GM19467 (cell line): ENCODE measurements at regions not wholly inside any gene's neighbourhood (a gene's known extent, or its start where the extent isn't known, plus 50 kb on each side); places are given as distances from the start of the nearest gene placed in this dataset.
"Not testable (repeated sequence)": the region's sequence is repeated elsewhere in the genome, so short reads cannot be mapped to it uniquely, and the experiment has no call there.

Source experiments
- ATAC-seq: cut with Tn5 transposase; IDR thresholded peaks from one replicate; pipeline ENCODE4 v1.9.1; 2021; ENCODE audit warnings: mild to moderate bottlenecking, moderate library complexity; ENCODE audit not compliant: unreplicated experiment

DNA sequence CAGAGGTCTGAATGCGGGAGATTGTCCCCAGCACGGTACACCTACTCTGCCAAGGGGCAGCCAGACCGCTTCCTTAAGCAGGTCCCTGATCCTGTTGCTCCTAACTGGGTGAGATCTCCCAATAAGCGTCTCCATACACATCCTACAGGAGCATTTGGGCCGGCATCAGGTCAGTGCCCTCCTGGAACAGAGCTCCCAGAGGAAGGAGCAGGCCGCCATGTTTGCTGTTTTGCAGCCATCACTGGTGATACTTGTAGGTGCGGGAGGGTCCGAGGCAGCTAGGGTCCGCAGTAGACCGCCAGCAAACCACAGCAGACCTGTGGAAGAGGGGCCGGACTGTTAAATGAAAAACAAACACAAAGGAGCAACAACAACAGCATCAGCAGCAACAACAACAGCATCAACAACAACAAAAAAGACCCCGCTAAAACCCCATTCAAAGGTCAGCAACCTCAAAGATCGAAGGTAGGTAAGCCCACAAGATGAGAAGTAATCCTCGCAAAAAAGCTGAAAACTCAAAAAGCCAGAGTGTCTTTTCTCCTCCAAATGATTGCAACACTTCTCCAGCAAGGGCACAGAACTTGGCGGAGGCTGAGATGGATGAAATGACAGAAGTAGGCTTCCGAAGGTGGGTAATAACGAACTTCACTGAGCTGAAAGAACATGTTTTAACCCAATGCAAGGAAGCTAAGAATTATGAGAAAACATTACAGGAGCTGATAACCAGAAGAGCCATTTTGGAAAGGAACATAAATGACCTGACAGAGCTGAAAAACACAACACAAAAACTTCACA lies 79.0 kb upstream of the CDH7 start:
- no peak for ATAC-seq

DNA sequence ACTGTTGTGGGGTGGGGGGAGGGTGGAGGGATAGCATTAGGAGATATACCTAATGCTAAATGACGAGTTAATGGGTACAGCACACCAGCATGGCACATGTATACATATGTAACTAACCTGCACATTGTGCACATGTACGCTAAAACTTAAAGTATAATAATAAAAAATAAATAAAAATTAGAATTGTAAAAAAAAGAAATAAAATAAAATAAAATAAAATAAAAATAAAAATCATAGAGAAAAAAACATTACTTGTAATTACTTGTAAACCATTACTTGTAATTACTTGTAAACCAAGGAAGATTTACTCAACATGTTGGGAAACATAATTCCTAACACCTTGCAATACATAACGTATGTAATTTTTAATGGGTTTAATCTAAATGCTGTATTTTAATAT lies 80.7 kb upstream of the CDH7 start:
- not testable (repeated sequence) for ATAC-seq

DNA sequence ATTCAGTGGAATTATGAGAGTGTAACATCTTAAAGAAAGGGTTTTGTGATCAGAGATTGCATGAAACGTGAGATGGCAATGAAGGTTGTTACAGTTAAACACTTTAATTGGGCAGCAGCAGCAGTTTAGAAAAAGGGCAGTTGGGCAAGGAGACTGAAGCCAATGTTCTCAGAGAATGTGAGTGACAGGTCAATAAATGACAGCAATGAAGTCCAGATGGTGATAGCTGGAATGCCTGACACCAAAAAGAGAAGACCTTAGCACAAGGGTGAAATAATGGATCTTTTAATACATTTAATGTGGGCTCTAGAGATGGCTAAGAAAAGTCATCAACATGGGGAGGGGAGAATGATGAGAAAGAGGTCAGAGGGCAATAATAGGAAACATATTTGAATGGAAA lies 89.4 kb upstream of the CDH7 start:
- no peak for ATAC-seq

DNA sequence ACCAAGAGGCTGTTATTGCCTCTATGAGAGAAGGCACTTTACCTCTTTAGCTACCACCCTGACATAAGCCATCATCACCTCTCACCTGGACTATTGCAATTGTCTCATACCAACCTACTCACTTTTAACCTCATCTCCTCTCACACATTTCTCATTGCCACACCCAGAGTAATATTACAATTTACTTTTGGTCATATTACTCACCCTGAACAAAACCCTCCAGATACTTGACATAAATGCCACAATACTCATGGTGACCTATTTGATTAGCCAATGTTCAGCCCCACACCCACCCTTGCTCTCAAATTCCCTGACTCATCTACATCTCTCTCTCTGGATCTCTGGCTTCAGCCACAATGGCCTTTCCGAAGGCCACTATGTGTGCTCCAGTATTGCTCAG lies 90.9 kb upstream of the CDH7 start:
- ATAC-seq = no peak

DNA sequence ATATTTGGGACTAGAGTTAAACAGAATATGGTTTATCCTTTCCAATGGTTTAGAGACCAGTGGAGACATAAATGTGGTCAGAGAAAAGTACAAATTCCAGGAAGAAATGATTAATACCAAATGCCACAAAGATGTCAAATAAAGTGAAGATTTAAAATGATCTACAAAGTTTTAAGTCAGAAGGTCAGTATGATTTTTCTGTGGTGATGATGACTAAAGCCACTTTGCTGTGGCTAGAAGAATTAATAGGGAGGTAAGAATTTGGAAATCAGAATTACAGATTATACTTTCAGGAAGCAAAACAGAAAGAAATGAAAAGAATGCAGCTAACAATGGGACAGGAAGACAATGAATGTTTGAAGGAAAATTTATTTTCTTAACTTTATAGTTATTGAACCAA lies 91.5 kb upstream of the CDH7 start:
- no peak for ATAC-seq

DNA sequence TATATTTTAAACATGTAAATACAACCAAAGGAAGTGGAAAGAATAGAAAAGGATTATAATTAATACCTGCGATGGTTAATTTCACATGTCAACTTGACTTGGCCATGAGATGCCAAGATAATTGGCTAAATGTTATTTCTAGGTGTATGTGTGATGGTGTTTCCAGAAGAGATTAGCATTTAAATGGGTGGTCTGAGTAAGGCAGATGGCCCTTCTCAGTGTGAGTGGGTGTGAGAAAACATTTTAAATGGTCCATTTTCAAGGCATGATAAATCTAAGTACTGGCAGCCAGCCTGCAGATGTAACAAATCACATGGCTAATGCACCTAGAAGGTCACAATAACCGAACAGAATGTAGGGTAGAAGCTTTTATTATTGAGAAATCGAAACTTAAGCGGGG lies 99.6 kb upstream of the CDH7 start:
- no peak for ATAC-seq

DNA sequence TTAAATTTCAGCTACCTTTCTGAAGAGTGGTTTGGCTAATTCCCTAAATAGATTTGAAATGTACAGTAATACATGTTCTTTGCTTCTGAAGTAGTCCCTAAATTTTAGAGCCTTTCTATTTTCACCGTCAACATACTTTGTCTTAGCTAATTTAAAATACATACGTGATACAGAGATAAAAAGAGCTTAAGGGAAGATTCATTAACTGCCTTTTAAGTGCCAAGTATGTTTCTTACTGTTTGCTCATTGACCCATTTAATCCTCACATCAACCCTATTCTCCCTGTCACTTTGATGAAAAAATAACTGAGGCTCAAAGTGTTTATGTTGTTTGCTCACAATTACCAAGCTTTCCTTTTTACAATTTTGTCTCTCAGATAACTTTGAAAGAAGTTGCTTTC lies 118.6 kb upstream of the CDH7 start:
- no peak for ATAC-seq

DNA sequence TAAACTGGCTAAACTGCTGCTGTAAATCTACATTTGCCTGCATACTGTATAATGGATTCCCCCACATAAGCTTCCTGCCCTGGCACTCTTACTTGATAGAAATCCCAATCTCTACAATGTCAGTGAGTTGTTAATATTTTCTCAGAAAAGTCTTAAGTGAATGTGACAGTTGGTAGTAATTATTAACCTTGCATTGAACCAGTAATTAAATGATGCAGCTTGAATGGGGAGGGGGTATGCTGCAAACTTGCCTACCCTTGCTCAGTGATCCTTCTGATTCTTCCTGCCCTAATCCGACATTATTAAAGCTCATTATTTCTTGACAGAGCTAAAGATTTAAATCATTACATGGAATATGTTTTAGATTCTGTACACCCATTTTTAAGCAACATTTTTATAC lies 119.0 kb upstream of the CDH7 start:
- ATAC-seq = no peak

DNA sequence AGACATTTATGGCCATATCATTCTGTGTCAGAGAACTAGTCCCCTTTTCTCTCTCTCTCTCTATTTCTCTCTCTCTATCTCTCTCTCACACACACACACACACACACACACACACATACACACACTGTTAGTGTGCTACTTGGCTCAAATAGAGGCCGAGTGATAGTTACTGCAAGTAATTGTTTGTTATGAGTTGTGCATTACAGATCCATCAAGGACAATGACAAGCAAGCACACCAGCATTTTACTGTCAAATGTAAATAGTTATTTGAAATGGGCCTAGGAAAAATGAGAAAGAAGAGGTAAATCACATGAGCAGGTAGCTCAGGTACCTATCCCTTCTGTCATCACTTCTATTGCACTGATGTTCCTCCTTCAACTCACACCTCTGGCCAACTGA lies 122.4 kb upstream of the CDH7 start:
- no peak for ATAC-seq

DNA sequence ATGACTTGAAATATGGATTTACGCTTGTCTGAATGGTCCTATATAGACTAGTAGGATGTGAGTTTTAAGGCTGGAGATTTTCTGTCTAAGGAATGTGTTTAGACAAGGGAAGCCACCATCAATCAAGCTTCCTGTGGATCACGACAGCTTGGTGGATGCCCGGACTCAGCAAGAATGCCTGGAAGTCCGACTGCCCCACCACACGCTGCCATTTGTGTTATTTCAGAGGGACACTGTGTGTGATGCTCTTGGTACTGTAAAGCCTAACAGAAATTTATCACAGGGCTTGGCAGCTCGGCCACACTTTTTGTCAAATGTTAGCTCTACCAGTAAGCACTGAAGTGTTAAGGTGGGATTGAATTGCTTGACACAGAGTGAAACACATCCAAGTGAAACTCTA lies 127.1 kb upstream of the CDH7 start:
- no peak for ATAC-seq

DNA sequence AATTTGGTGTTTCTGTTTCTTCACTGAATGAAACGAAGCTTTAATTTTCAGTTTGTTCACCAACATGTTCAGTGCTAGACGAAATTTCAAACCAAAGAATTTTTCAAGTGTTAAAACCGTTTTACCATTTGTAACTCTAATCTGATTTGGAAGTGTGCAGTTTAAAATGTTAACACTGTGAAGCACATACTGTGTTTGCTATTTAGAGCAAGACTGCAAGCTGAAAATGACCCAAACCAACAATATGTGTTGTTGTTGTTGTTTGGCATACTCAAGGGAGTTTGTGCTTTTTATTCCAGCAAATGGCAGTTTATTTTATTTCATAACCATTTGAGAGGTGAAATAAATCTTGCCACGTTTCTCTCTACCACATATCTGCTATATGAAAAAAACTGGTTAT lies 128.4 kb upstream of the CDH7 start:
- no peak for ATAC-seq

DNA sequence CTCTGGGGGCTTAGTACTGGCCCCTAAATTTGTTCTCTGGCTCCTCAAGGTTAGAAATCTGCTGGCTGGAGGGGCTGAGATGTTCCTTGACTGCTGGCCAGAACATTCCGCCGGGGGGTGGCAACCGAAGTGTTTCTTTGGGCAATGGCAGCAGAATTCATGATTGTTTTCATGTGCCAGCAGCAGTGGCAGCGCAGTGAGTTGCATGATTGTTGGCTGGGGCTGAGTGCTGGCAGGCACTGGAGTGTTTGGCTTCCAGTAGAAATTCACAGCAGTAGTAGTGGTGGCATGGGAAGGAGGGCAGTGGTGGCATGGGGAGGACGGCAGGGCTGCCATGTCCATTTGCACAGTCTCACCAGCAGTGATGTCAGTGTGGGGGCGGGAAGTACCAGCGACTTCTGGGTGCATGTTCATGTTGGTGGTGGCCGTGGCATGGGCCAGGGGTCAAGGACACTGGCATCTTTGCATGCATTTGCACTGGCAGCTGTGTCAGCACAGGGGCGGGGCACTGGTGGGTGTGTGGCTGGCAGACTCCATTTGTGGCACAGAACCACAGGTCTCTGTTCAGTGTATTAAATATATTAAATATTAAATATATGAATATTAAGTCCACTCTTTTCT lies 130.6 kb upstream of the CDH7 start:
- ATAC-seq = no peak

DNA sequence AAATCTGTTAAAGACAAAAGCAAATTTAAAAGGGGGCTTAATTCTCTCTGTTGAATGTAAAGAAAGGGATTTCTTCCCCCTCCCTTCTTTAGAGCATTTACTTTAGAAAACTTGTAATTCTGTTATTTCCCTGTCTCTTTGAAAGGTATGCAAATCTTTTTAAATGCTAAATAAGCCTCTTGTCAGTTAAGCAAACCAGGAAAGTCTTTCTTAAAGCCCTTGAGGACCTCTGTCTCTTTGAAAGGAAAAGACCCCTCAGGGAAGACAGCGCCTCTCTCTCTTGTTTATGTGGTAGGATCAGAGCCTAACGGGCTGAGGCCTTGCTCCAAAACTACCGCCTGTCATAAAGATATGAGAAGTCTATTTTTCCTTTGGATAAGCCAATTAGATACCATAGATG lies 139.9 kb upstream of the CDH7 start:
- no peak for ATAC-seq

DNA sequence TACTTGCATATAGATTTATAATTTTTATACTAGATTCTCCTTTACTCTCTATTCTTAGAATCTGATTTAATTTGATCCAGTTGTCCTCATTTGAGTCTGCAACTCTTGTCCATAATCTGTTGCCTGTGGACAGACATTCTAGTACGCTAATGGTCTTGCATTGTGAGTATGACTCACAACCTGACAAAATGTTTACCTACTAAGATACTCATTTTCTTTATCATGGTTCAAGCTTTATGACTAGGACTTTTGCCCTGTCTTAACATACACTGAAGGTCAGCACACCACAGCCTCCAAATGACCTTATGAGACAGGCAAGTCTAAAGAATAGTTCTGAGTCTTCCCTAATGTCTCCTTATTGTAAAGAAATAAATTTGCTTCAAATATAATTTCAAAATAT lies 142.3 kb upstream of the CDH7 start:
- ATAC-seq = no peak

DNA sequence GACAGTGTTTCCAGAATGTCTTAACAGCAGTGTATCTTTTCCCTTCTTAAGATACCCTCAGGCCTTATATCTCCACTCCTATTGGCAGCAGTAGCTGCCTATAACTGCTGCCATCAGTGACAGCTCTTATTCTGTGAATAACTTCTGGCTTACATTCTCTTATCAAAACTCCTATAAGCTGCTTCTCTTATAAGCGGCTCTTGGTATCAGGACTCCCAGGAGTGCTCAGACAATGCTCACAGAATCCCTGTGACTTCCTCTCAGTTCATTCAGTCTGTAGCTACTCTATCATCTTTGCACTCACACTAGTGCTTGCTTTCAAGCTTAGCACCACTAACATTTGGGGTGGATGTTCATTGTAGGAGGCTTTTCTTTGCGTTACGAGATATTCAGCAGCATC lies 143.7 kb upstream of the CDH7 start:
- no peak for ATAC-seq

DNA sequence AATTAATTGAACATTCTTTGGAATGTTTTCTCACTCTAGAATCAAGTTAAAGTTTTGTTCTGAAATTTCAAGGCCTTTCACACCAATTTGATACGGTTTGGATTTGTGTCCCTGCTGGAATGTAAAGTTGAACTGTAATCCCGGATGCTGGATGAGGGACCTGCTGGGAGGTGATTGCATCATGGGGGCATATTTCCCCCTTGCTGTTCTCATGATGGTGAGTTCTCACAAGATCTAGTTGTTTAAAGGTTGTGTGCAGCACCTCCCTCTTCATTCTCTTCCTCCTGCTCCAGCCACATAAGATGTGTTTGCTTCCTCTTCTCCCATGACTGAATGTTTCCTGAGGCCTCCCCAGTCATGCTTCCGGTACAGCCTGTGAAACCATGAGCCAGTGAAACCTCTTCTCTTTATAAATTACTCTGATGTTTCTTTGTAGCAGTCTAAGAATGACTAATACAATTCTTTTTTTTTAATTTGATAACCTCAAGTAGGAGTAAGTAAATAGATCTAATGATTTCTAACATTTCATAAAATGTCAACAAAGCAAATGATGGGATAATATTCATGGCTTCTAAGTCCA lies 144.2 kb upstream of the CDH7 start:
- no peak for ATAC-seq

DNA sequence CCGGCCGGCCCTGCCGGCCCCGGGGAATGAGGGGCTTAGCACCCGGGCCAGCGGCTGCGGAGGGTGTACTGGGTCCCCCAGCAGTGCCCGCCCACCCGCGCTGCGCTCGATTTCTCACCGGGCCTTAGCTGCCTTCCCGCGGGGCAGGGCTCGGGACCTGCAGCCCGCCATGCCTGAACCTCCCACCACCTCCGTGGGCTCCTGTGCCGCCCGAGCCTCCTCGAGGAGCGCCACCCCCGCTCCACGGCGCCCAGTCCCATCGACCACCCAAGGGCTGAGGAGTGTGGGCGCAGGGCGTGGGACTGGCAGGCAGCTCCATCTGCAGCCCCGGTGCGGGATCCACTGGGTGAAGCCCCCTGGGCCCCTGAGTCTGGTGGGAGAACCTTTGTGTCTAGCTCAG lies 145.5 kb upstream of the CDH7 start:
- not testable (repeated sequence) for ATAC-seq

DNA sequence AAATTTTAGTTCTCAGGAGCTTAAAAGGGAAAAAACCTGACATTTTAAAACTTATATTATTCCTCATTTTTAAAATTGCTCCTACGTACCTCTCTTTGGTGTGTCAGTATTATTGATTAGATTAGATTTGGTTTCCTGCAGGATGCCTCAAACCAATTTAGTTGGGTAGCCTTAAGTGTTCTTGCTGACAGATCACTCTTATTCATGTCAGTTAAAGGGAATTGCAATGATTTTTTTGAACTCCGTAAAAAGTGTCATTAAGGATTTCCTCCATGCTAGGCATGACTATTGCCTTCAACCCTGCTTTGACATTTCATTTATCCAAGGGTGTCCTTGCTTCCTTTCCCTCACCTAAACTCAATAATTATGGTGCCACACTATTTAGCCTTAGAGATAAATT lies 149.0 kb upstream of the CDH7 start:
- no peak for ATAC-seq

DNA sequence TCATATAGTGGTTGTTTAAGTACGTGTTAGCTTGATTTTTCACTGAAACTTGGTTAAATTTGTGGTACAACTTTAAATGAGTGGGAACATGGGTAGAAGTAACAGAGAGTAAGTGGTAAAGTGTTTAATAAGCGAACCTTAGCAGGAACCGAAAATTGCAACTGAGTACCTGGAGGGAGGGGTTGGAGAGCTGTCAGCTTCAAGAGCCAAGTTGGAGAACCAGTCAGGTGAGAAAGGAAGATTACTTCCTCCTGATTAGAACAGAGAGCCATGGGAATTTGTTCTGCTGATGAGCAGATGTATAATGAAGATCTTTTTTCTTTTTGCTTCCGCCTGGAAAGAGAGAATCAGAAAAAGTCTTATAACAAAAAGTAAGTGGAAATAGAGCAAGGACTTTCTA lies 158.4 kb upstream of the CDH7 start:
- ATAC-seq = no peak

DNA sequence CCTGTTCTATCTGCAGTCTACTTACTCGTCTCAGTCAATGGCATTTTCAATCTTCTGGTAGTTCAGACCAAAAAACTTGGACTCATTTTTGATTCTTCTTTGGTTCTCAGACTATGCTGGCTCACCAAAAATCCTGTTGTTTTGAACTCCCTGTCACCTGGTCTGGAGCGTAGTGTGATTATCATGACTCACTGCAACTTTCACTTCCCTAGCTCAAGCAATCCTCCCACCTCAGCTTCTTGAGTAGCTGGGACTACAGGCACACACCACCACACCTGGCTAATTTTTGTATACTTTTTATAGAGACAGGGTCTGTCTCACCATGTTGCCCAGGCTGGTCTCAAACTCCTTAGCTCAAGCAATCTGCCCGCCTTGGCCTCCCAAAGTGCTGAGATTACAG lies 163.3 kb upstream of the CDH7 start:
- no peak for ATAC-seq

DNA sequence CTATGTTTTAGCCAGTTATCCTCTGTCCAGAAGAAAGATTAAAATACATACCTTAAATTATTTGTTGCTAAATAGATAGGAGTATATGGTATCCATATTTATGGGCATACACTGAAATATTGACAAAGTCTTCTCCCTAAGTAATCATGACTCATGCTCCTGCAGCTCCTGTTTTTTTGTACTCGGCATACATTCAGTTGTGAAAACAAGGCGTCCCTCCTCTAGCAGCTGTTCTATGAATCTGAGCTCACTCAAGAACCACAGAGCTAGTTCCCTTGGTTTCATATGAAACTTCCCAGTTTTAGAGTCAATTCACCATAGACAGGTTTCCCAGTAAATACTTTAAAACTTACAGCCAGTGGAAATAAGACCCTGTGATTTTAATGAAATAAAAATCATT lies 168.7 kb upstream of the CDH7 start:
- ATAC-seq = not testable (repeated sequence)

DNA sequence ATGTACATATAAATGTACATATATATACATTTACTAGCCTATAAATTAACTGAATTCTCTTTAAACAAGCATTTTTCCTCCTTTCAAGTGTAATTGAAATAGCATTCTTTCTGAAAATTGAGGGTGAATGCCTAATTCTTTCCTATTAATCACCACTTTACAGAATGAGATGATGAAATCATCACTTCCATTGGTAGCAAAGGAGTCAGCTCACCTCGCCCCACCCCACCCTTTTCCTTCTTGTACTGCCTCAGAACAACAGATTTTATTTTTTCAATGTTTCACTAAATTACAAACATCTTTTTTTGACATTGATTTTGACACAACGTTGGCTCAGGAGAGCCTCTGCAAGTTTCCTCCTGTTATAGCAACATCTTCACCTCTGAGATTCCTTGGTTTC lies 181.9 kb upstream of the CDH7 start:
- ATAC-seq = no peak

DNA sequence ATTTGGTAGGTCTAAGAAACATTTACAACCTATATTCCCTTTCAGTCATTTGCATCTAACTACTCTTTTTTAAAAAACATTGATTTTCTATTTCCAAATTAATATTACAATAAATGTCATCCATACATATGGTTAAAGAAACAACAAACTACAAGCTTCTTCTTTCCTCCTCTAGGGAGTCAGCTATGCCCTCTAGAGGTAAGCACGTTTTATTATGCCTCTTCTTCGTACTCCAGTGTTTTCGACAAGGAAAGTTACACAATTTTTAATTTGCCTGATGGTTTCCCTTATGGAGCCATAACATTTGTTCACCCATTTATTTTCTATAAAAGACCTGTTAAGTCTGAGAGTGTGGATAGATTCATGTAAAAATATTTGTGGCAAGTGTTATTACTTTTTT lies 183.4 kb upstream of the CDH7 start:
- no peak for ATAC-seq
